Esophagus mucosa (tissue), 1 donor: ENCODE measurements at regions not wholly inside any gene's neighbourhood (a gene's known extent, or its start where the extent isn't known, plus 50 kb on each side); places are given as distances from the start of the nearest gene placed in this dataset.

ENCODE experiments used
- ATAC-seq: fragments of 200-7000 bp; cut with Tn5 transposase; one replicate; pipeline ENCODE4 v1.9.1; 2020
- donor health status: DM: yes; HTN: yes; CAD: no.

GRCh38 chr5:116361979-116362577, 212.5 kb downstream of the SEMA6A start:
- ATAC-seq = peak; percentile 94

GRCh38 chr5:116361171-116361967, 213.3 kb downstream of the SEMA6A start:
- ATAC-seq = peak; percentile 76

GRCh38 chr5:116360008-116360853, 214.4 kb downstream of the SEMA6A start:
- no peak for ATAC-seq

GRCh38 chr5:116359592-116359991, 215.0 kb downstream of the SEMA6A start:
- no peak for ATAC-seq

- no peak for ATAC-seq
Measured at GRCh38 chr5:116358911-116359418, 215.7 kb downstream of the SEMA6A start.

- ATAC-seq = no peak
Measured at GRCh38 chr5:116358015-116358523, 216.6 kb downstream of the SEMA6A start.

- peak; percentile 84 for ATAC-seq
Measured at GRCh38 chr5:116355819-116356601, 218.6 kb downstream of the SEMA6A start.

GRCh38 chr5:116354699-116355098, 219.9 kb downstream of the SEMA6A start:
- no peak for ATAC-seq

- no peak for ATAC-seq
Measured at GRCh38 chr5:116347657-116348056, 227.0 kb downstream of the SEMA6A start.

GRCh38 chr5:116343961-116344360, 230.7 kb downstream of the SEMA6A start:
- ATAC-seq = no peak
